Neural cell (in vitro differentiated cells): ENCODE measurements at regions not wholly inside any gene's neighbourhood (a gene's known extent, or its start where the extent isn't known, plus 50 kb on each side); places are given as distances from the start of the nearest gene placed in this dataset.

Source experiments
- EP300 ChIP-seq: fragments of 450-650 bp; conservative IDR thresholded peaks from 2 replicates; pipeline ENCODE4 v1.6.1; 2014; ENCODE audit warnings: antibody characterized with exemption, mild to moderate bottlenecking, moderate library complexity; ENCODE audit not compliant: poor library complexity, severe bottlenecking
- EZH2 ChIP-seq: fragments of 200-600, 300-800 bp; shearing (Covaris generic), sonication (generic); IDR thresholded peaks from 2 replicates; pipeline ENCODE4 v1.6.1; 2014; ENCODE audit warnings: antibody characterized with exemption, low read length, borderline replicate concordance, mild to moderate bottlenecking; ENCODE audit not compliant: insufficient read depth, poor library complexity, severe bottlenecking
- TF ChIP-seq, protein P1 (sequence below): fragments of 450-650 bp; IDR thresholded peaks from 2 replicates; pipeline ENCODE4 v1.5.1; 2014; ENCODE audit warnings: antibody characterized with exemption, mild to moderate bottlenecking, moderate library complexity; ENCODE audit not compliant: poor library complexity, severe bottlenecking

DNA sequence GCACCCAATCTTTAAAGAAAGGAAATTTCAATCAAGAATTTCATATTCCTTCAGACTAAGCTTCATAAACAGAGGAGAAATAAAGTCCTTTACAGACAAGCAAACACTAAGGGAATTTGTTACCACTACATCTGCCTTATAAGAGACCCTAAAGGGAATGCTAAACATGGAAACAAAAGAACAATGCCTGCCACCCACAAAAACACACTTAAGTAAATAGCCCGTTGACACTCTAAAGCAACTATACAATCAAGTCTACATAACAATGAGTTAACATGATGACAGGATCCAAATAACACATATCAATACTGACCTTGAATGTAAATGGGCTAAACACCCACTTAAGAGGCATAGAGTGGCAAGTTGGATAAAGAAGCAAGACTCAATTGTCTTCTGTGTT lies 1056.9 kb upstream of the ATXN8OS start:
- TF ChIP-seq, protein P1, sequence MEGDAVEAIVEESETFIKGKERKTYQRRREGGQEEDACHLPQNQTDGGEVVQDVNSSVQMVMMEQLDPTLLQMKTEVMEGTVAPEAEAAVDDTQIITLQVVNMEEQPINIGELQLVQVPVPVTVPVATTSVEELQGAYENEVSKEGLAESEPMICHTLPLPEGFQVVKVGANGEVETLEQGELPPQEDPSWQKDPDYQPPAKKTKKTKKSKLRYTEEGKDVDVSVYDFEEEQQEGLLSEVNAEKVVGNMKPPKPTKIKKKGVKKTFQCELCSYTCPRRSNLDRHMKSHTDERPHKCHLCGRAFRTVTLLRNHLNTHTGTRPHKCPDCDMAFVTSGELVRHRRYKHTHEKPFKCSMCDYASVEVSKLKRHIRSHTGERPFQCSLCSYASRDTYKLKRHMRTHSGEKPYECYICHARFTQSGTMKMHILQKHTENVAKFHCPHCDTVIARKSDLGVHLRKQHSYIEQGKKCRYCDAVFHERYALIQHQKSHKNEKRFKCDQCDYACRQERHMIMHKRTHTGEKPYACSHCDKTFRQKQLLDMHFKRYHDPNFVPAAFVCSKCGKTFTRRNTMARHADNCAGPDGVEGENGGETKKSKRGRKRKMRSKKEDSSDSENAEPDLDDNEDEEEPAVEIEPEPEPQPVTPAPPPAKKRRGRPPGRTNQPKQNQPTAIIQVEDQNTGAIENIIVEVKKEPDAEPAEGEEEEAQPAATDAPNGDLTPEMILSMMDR = no peak
- TF ChIP-seq EZH2 (no peak), EP300 (no peak)
